ENCODE measurements at regions not wholly inside any gene's neighbourhood (a gene's known extent, or its start where the extent isn't known, plus 50 kb on each side); places are given as distances from the start of the nearest gene placed in this dataset.

DNA sequence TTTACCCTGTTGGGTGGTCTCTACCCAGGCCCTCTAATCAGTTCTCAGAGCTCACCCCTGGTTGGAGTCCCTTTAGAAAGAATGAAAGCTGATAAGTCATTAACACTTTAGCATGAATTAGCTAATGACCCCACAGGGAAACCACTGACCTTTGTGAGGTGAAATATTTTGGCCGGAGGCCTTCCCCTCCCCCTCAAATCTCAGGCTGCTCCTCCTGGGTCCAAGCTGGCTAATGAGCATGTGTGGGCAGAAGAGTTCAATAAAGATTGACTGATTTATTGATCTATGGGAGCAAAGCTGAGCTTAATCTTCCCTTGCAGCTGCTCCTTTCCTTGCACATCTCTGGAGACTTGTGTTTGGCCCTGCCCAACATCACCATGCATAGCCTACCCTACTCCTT lies 78.8 kb upstream of the CCDC85A start:
- no peak for DNase-seq

DNA sequence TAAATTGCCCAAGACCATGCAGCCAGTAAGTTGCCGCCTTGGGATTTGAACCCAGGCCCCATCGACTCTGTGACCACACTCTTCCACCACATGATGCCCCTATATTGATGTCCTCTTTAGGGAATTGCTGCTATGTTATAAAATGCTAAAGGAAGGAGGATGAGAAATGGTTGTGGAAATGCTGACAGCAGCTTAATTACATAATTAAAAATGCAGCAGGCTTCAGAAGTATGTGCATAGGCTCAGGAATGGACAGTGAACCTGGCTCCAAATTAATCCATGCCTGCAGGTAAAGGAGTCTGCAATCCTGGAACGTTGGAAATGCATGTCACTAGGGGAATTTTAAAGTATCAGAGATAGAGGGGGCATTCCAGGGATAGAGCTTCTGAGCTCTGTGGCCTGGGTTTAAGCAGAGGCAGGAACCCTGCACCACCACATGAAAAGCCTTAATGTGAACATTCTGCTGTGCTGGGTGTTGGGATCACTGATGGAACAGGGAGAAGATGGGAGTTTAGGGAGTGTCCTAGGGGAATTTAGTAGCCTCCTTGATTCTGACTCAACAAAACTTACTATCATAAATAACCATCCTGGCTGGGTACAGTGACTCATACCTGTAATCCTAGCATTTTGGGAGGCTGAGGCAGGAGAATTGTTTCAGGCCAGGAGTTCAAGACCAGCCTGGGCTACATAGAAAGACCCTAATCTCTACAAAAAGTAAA lies 76.1 kb upstream of the CCDC85A start:
- no peak for DNase-seq

DNA sequence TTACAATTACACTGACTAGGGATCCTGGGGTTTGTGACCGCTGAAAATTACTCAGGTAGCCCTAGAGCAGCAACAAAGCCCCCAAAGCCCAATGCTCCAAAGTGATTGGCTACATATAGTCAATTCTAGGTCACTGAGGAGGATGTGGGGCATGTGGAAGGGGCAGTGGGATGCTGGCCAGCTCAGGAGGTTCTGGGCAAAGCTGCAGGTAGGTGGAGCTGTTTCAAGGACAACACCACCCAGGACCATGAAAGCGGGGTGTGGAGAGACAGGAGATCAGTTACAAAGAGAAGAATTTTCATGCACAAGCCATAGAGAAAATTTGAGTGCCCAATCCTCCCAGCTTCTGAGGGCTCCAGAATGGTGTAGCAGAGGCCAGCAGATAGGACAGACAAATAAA lies 75.0 kb upstream of the CCDC85A start:
- DNase-seq, result no peak

DNA sequence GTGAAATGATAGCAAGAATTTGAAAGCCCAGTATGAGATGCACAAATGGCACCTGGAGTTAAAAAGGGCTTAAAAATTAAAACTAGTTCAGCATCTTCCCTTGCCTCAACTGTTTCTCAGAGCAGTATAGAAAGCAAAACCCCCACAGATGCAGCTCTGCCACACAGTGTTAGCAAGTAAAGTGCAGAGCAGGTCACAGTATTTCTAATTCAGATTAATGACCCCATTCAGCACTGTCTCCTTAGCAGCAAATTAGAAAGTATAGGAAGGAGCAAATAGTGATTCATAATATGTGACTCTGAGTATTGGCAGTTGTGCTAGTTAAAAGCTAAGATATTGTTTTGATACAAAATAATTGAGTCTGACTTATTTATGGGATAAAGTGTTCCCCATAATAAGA lies 73.8 kb upstream of the CCDC85A start:
- no peak for DNase-seq

DNA sequence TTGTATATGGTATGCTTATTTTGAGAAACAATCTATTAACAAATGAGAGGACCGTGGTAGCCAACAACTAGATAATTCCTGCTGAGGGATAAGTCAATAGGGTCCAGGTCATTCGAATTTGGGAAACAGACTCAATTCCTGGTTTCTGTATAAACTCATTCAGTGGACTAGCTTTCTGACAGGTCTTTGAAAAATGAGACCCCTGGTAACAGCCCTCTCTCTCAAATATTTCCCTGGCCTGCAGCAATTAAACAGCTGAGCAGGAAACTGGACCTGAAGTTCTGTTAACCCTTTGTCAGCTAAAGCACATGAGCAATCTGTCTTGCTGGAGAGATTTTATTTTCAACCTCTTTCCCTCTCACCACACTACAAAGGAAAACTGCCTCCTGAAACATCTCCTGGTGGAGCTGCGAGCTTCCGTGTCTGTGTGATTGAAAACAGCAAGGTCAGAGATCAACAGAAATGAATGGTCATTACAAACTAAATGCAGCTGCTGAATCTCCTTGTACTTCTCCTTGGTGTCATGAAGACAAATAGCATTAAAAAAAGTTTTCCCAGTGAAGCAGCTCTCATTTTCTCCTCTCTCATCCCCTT lies 70.3 kb upstream of the CCDC85A start:
- no peak for DNase-seq

DNA sequence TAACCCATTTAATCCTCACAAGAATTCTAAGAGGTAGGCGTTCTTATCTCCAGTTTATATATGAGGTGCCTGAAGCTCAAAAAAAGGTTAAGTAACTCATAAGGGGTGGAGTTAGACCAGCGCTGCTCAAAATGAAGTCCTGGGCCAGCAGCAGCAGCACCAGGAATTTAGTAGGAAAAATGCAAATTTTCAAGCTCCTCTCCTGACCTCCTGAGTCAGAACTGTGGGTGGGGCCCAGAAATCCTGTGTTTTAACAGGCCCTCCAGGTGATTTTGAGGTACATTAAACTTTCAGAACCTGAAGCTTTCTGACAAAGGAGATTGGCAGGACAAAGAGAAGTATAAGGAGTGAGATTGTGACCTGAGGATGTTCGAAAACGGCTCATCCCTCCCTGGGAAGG lies 66.0 kb upstream of the CCDC85A start:
- peak; percentile 58 for DNase-seq

DNA sequence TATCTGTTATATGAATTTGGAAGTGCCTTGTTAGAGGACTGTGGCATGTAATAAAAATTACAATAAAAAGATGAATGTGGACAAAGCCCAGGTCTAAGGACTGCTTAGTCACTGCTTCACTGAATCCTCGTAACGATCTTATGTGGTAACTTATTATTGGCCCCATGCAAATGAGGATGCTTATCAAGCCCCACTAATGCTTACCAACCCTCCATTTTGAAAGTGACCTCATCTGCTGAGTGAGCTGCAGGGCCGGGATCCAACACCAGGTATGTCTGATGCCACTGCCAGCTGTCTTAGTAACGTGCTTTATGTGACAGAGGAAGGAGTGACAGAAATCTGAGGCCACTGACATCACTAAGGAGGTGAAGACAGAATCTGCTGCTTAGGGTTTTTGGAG lies 65.3 kb upstream of the CCDC85A start:
- DNase-seq, result peak; percentile 65

DNA sequence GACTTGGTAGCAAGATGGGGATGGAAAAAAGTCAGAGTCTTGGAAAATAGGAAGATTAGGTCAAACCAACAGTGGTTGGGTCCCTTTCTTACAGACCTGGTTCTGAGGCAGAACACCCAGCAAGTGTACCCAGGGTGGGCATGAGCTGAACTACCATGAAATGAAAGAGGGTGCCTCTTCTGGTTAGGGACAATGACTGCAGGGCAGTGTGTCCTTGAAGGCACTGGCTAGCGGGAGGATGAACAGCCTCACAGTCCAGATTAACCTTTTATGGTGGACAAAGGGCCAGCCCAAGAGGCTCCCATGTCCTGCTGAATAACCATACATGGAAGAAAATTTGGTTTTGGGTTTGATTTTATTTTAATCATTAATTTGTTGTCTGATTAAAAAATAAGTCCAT lies 61.8 kb upstream of the CCDC85A start:
- DNase-seq, result no peak

DNA sequence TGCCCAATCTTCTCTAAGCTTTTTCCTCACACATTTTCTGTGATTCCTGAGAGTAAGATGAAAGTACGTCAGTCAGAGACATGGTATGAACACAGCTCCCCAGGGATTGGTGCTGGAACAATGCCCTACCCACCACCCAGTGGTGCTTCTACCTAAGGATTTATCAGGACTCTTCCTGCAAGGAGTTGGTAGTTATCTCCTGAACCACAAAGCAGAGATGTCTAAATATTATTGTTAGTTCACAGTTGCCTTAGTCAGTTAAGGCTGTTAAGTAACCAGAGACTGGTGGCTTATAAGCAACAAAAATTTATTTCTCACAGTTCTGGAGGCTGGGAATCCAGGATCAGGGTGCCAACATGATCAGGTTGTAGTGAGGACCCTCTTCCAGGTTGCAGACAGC lies 60.3 kb upstream of the CCDC85A start:
- no peak for DNase-seq

DNA sequence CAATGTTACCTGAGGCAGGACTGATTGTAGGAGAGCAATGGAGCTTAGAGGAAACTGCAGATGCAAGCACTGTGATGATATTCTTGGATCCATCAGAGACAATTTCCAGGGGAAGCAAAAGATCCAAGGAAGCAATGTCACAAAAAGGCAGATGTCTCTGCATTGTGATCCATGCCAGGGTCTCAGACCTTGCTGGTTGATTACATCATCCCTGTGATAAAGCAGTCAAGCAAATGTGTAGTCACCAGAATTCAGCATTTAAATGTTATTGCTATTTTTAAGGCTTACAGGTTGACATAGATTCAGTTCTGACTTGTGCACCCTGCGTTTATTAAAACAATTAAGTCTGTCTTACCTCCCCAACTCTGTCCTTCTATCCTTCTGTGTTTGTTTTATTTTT lies 56.8 kb upstream of the CCDC85A start:
- DNase-seq, result no peak

DNA sequence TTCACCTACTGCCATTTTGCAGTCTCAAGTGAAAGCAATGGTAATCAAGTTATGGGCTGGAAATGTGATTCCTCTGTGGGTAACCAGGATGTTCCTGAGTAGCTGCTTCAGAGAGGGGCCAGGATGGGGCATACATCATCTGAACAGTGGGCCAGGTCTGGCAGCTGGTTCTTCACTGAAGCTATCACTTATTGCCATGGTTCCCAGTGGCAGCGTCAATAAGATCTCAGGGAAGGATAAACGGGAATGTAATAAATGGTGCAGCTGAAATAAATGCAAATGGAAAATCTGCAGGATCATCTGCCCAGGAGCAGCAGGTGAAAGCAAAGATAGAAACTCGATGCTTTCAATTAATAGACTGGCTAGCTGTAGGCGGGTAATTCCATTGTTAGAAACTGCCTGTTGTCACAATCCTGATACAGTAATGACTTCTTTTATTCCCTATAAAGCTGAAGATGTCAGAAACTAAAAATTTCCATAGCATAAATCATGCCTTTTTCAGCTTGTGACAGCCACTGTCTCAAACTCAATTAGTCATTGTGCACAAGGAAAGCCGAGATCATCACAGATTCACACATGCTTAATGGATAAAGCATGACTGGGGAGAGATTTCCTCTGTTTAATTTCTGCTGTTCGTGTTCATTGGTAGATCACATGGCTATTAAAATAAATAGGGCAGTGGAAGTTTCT lies 56.2 kb upstream of the CCDC85A start:
- no peak for DNase-seq

DNA sequence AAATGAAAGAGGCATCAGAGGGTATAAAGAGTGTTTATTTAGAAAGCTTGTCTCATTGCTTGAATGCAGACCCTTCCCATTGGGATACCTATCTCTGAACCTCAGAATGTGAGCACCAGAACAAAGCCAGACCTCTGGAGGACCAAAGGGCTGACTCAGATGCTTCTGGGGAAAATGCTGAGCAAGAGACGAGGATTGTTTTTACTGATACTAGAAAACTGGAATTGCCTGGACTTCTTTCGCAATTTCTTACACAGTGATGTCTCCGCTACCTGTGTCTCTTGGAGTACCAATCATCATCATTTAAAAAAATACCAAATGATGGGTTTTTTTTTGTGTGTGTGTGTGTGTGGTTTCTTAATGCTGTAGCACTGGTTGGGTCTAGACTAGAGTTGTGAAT lies 55.6 kb upstream of the CCDC85A start:
- DNase-seq, result no peak

DNA sequence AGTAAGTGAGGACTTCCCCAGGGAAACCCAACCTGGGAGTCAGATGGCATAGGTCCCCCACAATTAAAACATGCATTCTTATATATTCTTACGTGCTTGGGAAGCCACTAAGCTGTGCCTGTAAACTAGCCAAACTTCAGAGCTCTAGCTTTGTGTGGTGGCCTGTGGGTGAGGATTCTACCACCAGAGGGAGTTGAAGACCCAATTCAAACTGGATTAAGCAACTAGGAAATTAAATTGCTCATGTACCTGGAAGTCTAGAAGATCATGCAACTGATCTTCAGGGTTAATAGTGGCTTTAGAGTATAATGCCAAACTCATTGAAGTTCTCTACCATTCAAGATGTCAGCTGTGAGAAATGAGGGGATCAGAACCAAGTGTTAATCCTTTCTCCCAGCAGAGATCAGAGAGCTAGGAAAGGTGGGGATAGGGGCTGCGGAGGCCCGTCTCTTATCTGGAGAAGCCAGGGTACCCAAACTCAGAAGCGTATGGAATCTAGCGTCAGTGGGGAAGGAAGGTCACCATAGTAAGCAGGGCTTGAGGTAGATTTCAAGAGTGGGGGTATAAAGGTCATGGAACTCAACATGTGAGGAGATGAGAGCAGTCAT lies 53.2 kb upstream of the CCDC85A start:
- no peak for DNase-seq

DNA sequence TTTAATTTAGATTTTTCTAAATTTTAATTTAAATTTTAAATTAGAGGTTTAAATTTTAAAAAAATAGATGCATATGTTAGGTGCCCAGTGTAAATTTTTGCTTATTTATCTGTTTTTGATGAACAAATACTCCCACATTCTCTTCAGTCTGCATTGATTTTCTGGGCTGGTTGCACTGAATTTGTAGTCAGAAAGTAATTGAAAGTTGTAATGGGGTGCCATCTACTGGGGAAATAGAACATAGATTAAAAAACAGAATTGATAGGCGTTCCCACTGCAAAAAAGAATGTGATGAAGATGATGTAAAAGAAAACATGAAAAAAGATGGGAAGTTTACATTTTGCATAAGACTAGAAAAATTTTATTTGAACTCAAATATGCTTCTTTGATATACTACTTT lies 51.7 kb upstream of the CCDC85A start:
- no peak for DNase-seq

DNA sequence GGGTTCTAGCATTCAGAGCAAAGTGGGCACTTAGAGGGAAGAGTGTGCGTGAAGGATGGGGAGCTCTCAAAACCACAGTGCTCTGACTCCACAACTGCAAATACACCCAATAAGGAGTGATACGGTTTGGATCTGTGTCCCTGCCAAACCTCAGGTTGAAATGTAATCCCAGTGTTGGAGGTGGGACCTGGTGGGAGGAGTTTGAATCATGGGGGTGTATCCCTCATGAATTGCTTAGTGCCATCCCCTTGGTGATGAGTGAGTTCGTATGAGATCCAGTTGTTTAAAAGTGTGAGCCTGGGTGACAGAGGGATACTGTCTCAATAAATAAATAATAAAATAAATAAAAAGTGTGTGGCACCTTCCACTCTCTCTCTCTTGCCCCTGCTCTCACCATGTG lies 50.3 kb upstream of the CCDC85A start:
- no peak for DNase-seq

DNA sequence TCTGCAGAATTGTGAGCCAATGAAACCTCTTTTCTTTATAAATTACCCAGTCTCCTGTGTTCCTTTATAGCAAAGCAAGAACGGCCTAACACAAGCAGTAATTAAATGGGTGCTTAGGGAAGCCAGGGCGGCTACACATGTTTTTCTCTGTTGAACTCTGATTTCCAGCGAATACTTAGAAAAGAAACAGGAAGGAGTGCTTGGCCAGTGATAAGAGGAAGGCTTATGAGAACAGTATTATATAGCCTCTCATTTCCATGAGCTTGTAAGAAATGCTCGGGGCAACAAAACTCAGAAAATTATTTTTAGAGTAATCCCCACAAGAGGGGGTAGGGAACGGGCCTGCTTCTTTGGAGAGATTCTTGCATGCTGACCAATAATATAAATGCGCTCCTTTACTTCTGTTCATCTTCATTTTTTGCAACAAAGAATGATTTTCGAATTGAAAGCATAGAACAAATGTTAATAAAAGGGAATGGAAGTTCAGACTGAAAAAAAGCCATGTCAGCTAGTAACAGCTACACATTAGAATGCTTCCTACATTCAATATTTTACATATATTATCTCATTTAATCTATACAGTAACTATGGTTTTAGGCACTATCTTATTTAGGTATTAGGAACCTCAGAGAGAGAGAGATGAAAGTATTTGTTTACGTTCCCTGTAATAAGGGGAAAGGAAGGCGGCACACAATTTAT lies 49.7 kb upstream of the CCDC85A start:
- no peak for DNase-seq

All from NCI-H1048 (cell line).